DOHH2 (cell line): ENCODE measurements at regions not wholly inside any gene's neighbourhood (a gene's known extent, or its start where the extent isn't known, plus 50 kb on each side); places are given as distances from the start of the nearest gene placed in this dataset.

Experiments used
- H3F3A ChIP-seq: fragments of 200-600 bp; sonication (generic), shearing (Covaris generic); 2 replicates; pipeline ENCODE4 v1.6.0; 2016; ENCODE audit warnings: antibody characterized with exemption, mild to moderate bottlenecking; ENCODE audit not compliant: control insufficient read depth, insufficient read depth
- H3K27ac ChIP-seq: fragments of 200-600 bp; sonication (generic); 2 replicates; pipeline ENCODE4 v1.5.1; 2014; ENCODE audit warnings: low read depth, mild to moderate bottlenecking, low read length, moderate library complexity
- H3K27me3 ChIP-seq: fragments of 200-600 bp; sonication (generic); 2 replicates; pipeline ENCODE4 v1.6.1; 2014; ENCODE audit warnings: mild to moderate bottlenecking, low read length, mixed read lengths; ENCODE audit not compliant: control insufficient read depth
- H3K36me3 ChIP-seq: fragments of 200-600 bp; sonication (generic); 2 replicates; pipeline ENCODE4 v1.6.1; 2014; ENCODE audit warnings: mild to moderate bottlenecking, low read length, moderate library complexity, mixed read lengths; ENCODE audit not compliant: control insufficient read depth
- H3K4me1 ChIP-seq: fragments of 200-600 bp; sonication (generic); 2 replicates; pipeline ENCODE4 v1.6.1; 2014; ENCODE audit warnings: mild to moderate bottlenecking, low read length, mixed read lengths; ENCODE audit not compliant: control insufficient read depth
- H3K4me2 ChIP-seq: fragments of 200-600 bp; sonication (generic); 2 replicates; pipeline ENCODE4 v1.6.0; 2014; ENCODE audit warnings: mild to moderate bottlenecking, low read length, moderate library complexity
- H3K4me3 ChIP-seq: fragments of 200-600 bp; sonication (generic); 2 replicates; pipeline ENCODE4 v1.5.1; 2014; ENCODE audit warnings: mild to moderate bottlenecking, low read length, mixed read lengths
- H3K79me2 ChIP-seq: fragments of 200-600 bp; sonication (generic); 2 replicates; pipeline ENCODE4 v1.6.1; 2014; ENCODE audit warnings: mild to moderate bottlenecking, low read length, mixed read lengths; ENCODE audit not compliant: control insufficient read depth
- H3K9me2 ChIP-seq: fragments of 200-600 bp; sonication (generic); replicated peaks from 2 replicates; pipeline ENCODE4 v1.6.1; 2014; ENCODE audit warnings: mild to moderate bottlenecking, low read length, mixed read lengths; ENCODE audit not compliant: control insufficient read depth
- H3K9me3 ChIP-seq: fragments of 200-600 bp; sonication (generic); 2 replicates; pipeline ENCODE4 v1.6.1; 2014; ENCODE audit warnings: antibody characterized with exemption, low read length, mixed read lengths; ENCODE audit not compliant: control insufficient read depth, insufficient read depth
- H4K20me1 ChIP-seq: fragments of 200-600 bp; sonication (generic); 2 replicates; pipeline ENCODE4 v1.6.0; 2014; ENCODE audit warnings: low read depth, mild to moderate bottlenecking, antibody characterized with exemption, low read length, moderate library complexity; ENCODE audit not compliant: control insufficient read depth, insufficient read depth
- EZH2phosphoT487 ChIP-seq: fragments of 200-600 bp; sonication (generic); IDR thresholded peaks from 2 replicates; pipeline ENCODE4 v1.6.1; 2017; ENCODE audit warnings: borderline replicate concordance, mild to moderate bottlenecking, antibody characterized with exemption, low read length, moderate library complexity, mixed read lengths
- TF ChIP-seq, protein P1 (sequence below): fragments of 200-600 bp; sonication (generic); IDR thresholded peaks from one replicate; pipeline ENCODE4 v1.5.1; 2014; ENCODE audit warnings: antibody characterized with exemption, mild to moderate bottlenecking, low read depth, low read length; ENCODE audit not compliant: poor library complexity, severe bottlenecking

DNA sequence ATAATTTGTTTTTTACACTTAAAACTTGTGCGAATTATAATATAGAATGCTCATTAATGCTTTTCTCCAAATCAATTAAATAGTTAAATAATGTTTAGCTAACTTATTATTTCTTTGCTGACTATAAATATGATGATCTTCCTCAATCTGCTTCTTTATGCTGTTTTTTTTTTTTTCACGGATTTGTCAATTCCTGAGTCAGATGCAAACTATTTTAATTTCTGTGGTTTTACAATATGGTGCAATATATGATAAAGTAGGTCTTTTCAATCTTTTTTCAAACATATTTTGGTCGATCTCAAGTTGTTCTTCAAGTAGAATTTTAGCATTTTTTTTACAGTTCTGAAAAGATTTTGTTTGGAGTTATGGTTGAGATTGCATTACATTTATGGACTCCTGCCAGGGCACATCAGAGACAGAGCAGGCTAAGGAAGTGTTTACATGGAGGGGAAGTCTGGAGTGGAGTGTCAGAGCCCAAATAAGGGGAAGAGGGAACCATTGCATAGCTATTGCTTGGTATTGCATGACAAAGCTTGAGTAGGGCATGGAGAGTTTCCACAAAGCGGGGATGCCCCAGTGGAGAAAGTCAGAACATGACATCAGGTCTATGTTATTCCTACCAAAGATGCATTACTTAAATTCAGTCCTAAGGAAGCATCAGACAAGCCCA, 204.4 kb downstream of the OTUD1 start:
- Histone ChIP-seq H3K79me2 (no peaks in the 10 kb centered on the region), H3K27ac (no peak overlapping the region), H3K4me3 (no peak overlapping the region), H3K27me3 (no peaks in the 10 kb centered on the region), H3K4me1 (no peaks in the 10 kb centered on the region), H3K9me2 (no peaks in the 10 kb centered on the region), H3K4me2 (no peak overlapping the region), H3K36me3 (no peaks in the 10 kb centered on the region), H3F3A (no peaks in the 10 kb centered on the region), H3K9me3 (no peaks in the 10 kb centered on the region), H4K20me1 (no peaks in the 10 kb centered on the region)
- TF ChIP-seq EZH2phosphoT487: no peak
- TF ChIP-seq, protein P1, sequence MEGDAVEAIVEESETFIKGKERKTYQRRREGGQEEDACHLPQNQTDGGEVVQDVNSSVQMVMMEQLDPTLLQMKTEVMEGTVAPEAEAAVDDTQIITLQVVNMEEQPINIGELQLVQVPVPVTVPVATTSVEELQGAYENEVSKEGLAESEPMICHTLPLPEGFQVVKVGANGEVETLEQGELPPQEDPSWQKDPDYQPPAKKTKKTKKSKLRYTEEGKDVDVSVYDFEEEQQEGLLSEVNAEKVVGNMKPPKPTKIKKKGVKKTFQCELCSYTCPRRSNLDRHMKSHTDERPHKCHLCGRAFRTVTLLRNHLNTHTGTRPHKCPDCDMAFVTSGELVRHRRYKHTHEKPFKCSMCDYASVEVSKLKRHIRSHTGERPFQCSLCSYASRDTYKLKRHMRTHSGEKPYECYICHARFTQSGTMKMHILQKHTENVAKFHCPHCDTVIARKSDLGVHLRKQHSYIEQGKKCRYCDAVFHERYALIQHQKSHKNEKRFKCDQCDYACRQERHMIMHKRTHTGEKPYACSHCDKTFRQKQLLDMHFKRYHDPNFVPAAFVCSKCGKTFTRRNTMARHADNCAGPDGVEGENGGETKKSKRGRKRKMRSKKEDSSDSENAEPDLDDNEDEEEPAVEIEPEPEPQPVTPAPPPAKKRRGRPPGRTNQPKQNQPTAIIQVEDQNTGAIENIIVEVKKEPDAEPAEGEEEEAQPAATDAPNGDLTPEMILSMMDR: no peak

DNA sequence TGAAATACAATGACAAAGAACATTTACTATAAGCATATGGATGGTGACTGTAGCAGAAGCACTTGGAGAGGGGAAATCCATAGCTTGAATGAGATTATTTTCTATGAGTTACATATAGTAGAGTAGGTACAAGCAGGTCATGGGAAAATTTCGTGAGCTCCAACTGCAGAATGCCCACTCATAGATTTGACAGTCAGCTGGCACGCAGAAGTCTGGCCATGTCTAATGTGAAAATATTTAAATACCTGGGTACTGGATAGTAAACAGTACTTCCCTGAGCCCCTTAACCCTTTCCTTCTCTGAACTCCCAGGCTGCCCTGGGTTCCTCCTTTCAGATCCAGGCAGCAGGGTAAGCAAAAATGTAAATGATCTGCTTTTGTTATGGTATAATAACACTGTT, 209.7 kb downstream of the OTUD1 start:
- Histone ChIP-seq H3K79me2 (no peaks in the 10 kb centered on the region), H3K36me3 (no peaks in the 10 kb centered on the region), H3K9me3 (no peaks in the 10 kb centered on the region), H3K4me3 (no peak overlapping the region), H3K27me3 (no peaks in the 10 kb centered on the region), H4K20me1 (no peaks in the 10 kb centered on the region), H3F3A (no peaks in the 10 kb centered on the region), H3K27ac (no peak overlapping the region), H3K4me1 (no peaks in the 10 kb centered on the region), H3K9me2 (no peaks in the 10 kb centered on the region), H3K4me2 (no peak overlapping the region)
- no peak for TF ChIP-seq EZH2phosphoT487
- TF ChIP-seq, protein P1: no peak

DNA sequence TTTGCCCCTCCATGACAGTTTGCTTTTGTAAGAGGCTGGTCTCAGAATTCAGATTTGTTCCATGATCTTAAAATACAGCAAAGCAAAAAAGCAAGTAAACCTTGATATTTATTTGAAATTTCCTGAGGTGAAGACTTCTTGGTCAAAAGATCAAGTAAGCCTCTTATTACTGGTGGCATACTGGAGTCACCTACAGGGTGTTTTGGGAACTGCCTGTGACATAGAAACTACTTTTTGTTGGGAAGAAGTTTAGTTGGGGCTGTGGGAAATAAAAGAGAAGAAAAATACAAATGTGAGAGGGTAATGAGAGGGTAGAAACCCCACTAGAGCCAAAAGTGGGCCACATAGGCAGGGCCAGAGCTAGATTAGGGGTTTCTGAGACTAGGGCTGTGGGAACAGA, 217.9 kb downstream of the OTUD1 start:
- Histone ChIP-seq H3K9me2 (no peaks in the 10 kb centered on the region), H3K4me2 (no peak overlapping the region), H3K4me3 (no peak overlapping the region), H3K27ac (no peak overlapping the region), H3K36me3 (no peaks in the 10 kb centered on the region), H4K20me1 (no peaks in the 10 kb centered on the region), H3K79me2 (no peaks in the 10 kb centered on the region), H3K27me3 (no peaks in the 10 kb centered on the region; the same call in 1 of the 2 replicates), H3K4me1 (no peaks in the 10 kb centered on the region), H3F3A (no peaks in the 10 kb centered on the region), H3K9me3 (no peaks in the 10 kb centered on the region)
- no peak for TF ChIP-seq EZH2phosphoT487
- TF ChIP-seq, protein P1: peak; percentile 33
